Neuronal stem cell (in vitro differentiated cells): ENCODE measurements at regions not wholly inside any gene's neighbourhood (a gene's known extent, or its start where the extent isn't known, plus 50 kb on each side); places are given as distances from the start of the nearest gene placed in this dataset.

Experiments used
- DNase-seq: peaks from one replicate; pipeline ENCODE4 v3.0.0-alpha.2; 2013; ENCODE audit warnings: low spot score
- H2AFZ ChIP-seq: one replicate; pipeline ENCODE4 v1.6.1; 2013; ENCODE audit warnings: mild to moderate bottlenecking, low read length, inconsistent platforms
- H2AK5ac ChIP-seq: 2 replicates; pipeline ENCODE4 v1.6.1; 2013; ENCODE audit warnings: low read depth, mild to moderate bottlenecking, inconsistent platforms, low read length, moderate library complexity, mixed read lengths
- H2BK120ac ChIP-seq: 2 replicates; pipeline ENCODE4 v1.6.1; 2013; ENCODE audit warnings: low read depth, mild to moderate bottlenecking, inconsistent platforms, low read length, moderate library complexity, mixed read lengths
- H2BK12ac ChIP-seq: one replicate; pipeline ENCODE4 v1.6.1; 2013; ENCODE audit warnings: low read length, inconsistent platforms
- H2BK15ac ChIP-seq: 2 replicates; pipeline ENCODE4 v1.6.1; 2013; ENCODE audit warnings: mild to moderate bottlenecking, low read length, inconsistent platforms, mixed read lengths
- H2BK5ac ChIP-seq: one replicate; pipeline ENCODE4 v1.6.1; 2013; ENCODE audit warnings: inconsistent platforms, mild to moderate bottlenecking, low read length, moderate library complexity
- H3K14ac ChIP-seq: one replicate; pipeline ENCODE4 v1.6.1; 2013; ENCODE audit warnings: low read length, inconsistent platforms
- H3K18ac ChIP-seq: 2 replicates; pipeline ENCODE4 v1.6.1; 2013; ENCODE audit warnings: low read length, inconsistent platforms
- H3K23ac ChIP-seq: 2 replicates; pipeline ENCODE4 v1.6.1; 2013; ENCODE audit warnings: low read depth, mild to moderate bottlenecking, mixed read lengths, low read length, inconsistent platforms; ENCODE audit not compliant: poor library complexity
- H3K27ac ChIP-seq: replicated peaks from 3 replicates; pipeline ENCODE4 v1.5.1; 2013; ENCODE audit warnings: low read length, inconsistent platforms
- H3K27me3 ChIP-seq, 3 experiments: 2 replicates each; pipeline ENCODE4 v1.6.1; 2013; ENCODE audit warnings: low read length in 3 of 3, mild to moderate bottlenecking in 2 of 3, inconsistent platforms in 1 of 3, low read depth in 1 of 3, mixed read lengths in 1 of 3, moderate library complexity in 1 of 3; ENCODE audit not compliant: control insufficient read depth in 3 of 3, insufficient read depth in 3 of 3
- H3K36me3 ChIP-seq, 2 donors: replicated peaks in 1 of 2; 2 replicates each; pipeline ENCODE4 v1.6.1; 2013; ENCODE audit warnings: low read length in 2 of 2; ENCODE audit not compliant: control insufficient read depth in 2 of 2, insufficient read depth in 2 of 2
- H3K4ac ChIP-seq: 2 replicates; pipeline ENCODE4 v1.6.1; 2013; ENCODE audit warnings: inconsistent platforms, mild to moderate bottlenecking, low read length, moderate library complexity
- H3K4me1 ChIP-seq, 2 donors: 1 replicate in 1 of 2; 2 replicates in 1 of 2; pipeline ENCODE4 v1.6.1; 2013; ENCODE audit warnings: low read length in 2 of 2, low read depth in 1 of 2; ENCODE audit not compliant: control insufficient read depth in 2 of 2, insufficient read depth in 1 of 2
- H3K4me2 ChIP-seq: one replicate; pipeline ENCODE4 v1.6.1; 2013; ENCODE audit warnings: mild to moderate bottlenecking, low read length, inconsistent platforms; ENCODE audit not compliant: insufficient read depth, poor library complexity, severe bottlenecking
- H3K4me3 ChIP-seq, 2 donors: 2 replicates each; pipeline ENCODE4 v1.5.1; 2013; ENCODE audit warnings: low read length in 2 of 2, mild to moderate bottlenecking in 2 of 2, inconsistent platforms in 1 of 2, moderate library complexity in 1 of 2
- H3K79me1 ChIP-seq: one replicate; pipeline ENCODE4 v1.6.1; 2013; ENCODE audit warnings: low read depth, mild to moderate bottlenecking, inconsistent platforms, low read length, moderate library complexity
- H3K9ac ChIP-seq: one replicate; pipeline ENCODE4 v1.6.1; 2013; ENCODE audit warnings: mild to moderate bottlenecking, low read depth, low read length, inconsistent platforms; ENCODE audit not compliant: poor library complexity
- H3K9me3 ChIP-seq, 2 donors: replicated peaks in 1 of 2; 2 replicates each; pipeline versions ENCODE3 to v1.6.1; 2013; ENCODE audit warnings: low read length in 2 of 2, mild to moderate bottlenecking in 2 of 2, inconsistent platforms in 1 of 2, low read depth in 1 of 2, mixed read lengths in 1 of 2, moderate library complexity in 1 of 2; ENCODE audit not compliant: control insufficient read depth in 2 of 2, insufficient read depth in 1 of 2
- H4K8ac ChIP-seq: one replicate; pipeline ENCODE4 v1.6.1; 2013; ENCODE audit warnings: low read depth, mild to moderate bottlenecking, inconsistent platforms, low read length, moderate library complexity
- H4K91ac ChIP-seq: one replicate; pipeline ENCODE4 v1.6.1; 2013; ENCODE audit warnings: low read length, low read depth, mild to moderate bottlenecking, inconsistent platforms; ENCODE audit not compliant: poor library complexity
- WGBS, 2 donors: extraction: QIAGEN DNeasy Blood & Tissue Kit; methylation state at CpG; one replicate each; pipeline ENCODE4 v1.1.7; 2013; ENCODE audit warnings: missing lambda C conversion rate in 2 of 2, mixed read lengths in 1 of 2; ENCODE audit not compliant: insufficient read length in 2 of 2, insufficient replicate concordance in 1 of 2; ENCODE audit errors: extremely low coverage in 2 of 2; 5-methylcytosine and 5-hydroxymethylcytosine counted together

- no peak overlapping the region for H2BK12ac ChIP-seq
- WGBS, 2 donors: no CpG with 5 or more reads among the region's 3 CpGs
These were observed 1250.7 kb upstream of the FAM98A start for GRCh38 chr2:34849827-34850226.

GRCh38 chr2:34848691-34849090 is 1249.6 kb upstream of the FAM98A start:
- Histone ChIP-seq H3K14ac (no peak overlapping the region), H3K27ac (no peak overlapping the region), H2AFZ (no peak overlapping the region), H3K4ac (no peak overlapping the region), H3K4me3 (no peak overlapping the region), H3K18ac (no peak overlapping the region), H3K23ac (no peak overlapping the region), H3K36me3 (no peaks in the 10 kb centered on the region), H2BK15ac (no peak overlapping the region), H4K8ac (no peak overlapping the region), H3K9ac (no peak overlapping the region), H3K27me3 (no peaks in the 10 kb centered on the region), H3K4me1 (no peaks in the 10 kb centered on the region), H3K4me2 (no peak overlapping the region), H2BK12ac (no peak overlapping the region), H4K91ac (no peak overlapping the region), H3K79me1 (no peaks in the 10 kb centered on the region), H2AK5ac (no peak overlapping the region), H3K9me3 (no peaks in the 10 kb centered on the region), H2BK5ac (no peak overlapping the region), H2BK120ac (no peak overlapping the region)
- no peak for DNase-seq
- no CpG with 5 or more reads among the region's 3 CpGs for WGBS, 2 donors

More at GRCh38 chr2:34849827-34850226, 1250.7 kb upstream of the FAM98A start:
- DNase-seq: no peak
- Histone ChIP-seq H2BK5ac (no peak overlapping the region), H3K4me2 (no peak overlapping the region), H2BK15ac (no peak overlapping the region), H3K4me3 (no peak overlapping the region), H2AK5ac (no peak overlapping the region), H2BK120ac (no peak overlapping the region), H3K27me3 (no peaks in the 10 kb centered on the region), H3K4me1 (no peaks in the 10 kb centered on the region), H3K23ac (no peak overlapping the region), H3K27ac (no peak overlapping the region), H3K36me3 (no peaks in the 10 kb centered on the region), H3K14ac (no peak overlapping the region), H3K79me1 (no peaks in the 10 kb centered on the region), H3K9ac (no peak overlapping the region), H3K4ac (no peak overlapping the region), H4K8ac (no peak overlapping the region), H3K18ac (no peak overlapping the region), H4K91ac (no peak overlapping the region), H3K9me3 (no peaks in the 10 kb centered on the region), H2AFZ (no peak overlapping the region)

- no CpG with 5 or more reads among the region's 2 CpGs for WGBS, 2 donors
- Histone ChIP-seq H3K9me3 (no peaks in the 10 kb centered on the region), H3K4ac (no peak overlapping the region), H3K4me1 (no peaks in the 10 kb centered on the region), H3K18ac (no peak overlapping the region), H3K79me1 (no peaks in the 10 kb centered on the region), H2AFZ (no peak overlapping the region), H3K27me3 (no peaks in the 10 kb centered on the region), H2BK12ac (no peak overlapping the region), H3K4me2 (no peak overlapping the region), H2BK15ac (no peak overlapping the region), H4K91ac (no peak overlapping the region), H3K4me3 (no peak overlapping the region), H3K9ac (no peak overlapping the region), H4K8ac (no peak overlapping the region), H3K14ac (no peak overlapping the region), H2BK5ac (no peak overlapping the region), H2BK120ac (no peak overlapping the region), H3K23ac (no peak overlapping the region), H3K36me3 (no peaks in the 10 kb centered on the region), H3K27ac (no peak overlapping the region), H2AK5ac (no peak overlapping the region)
- DNase-seq: no peak
These were observed 1249.0 kb upstream of the FAM98A start for GRCh38 chr2:34848132-34848531.

GRCh38 chr2:34844629-34845028 is 1245.5 kb upstream of the FAM98A start:
- no peak overlapping the region for H3K18ac ChIP-seq
- H3K36me3 ChIP-seq: no peaks in the 10 kb centered on the region
- H3K4me2 ChIP-seq: no peak overlapping the region
- no peak overlapping the region for H3K4ac ChIP-seq
- no peak overlapping the region for H3K14ac ChIP-seq
- H3K9me3 ChIP-seq: no peaks in the 10 kb centered on the region
- H2AFZ ChIP-seq: no peak overlapping the region
- no peak overlapping the region for H3K27ac ChIP-seq
- H3K4me3 ChIP-seq: no peak overlapping the region
- DNase-seq: no peak
- H3K9ac ChIP-seq: no peak overlapping the region
- no peak overlapping the region for H2BK12ac ChIP-seq
- no peaks in the 10 kb centered on the region for H3K27me3 ChIP-seq
- no peak overlapping the region for H3K23ac ChIP-seq
- no peak overlapping the region for H2BK120ac ChIP-seq
- no peaks in the 10 kb centered on the region for H3K79me1 ChIP-seq
- no peak overlapping the region for H2BK15ac ChIP-seq
- H4K8ac ChIP-seq: no peak overlapping the region
- H3K4me1 ChIP-seq: no peaks in the 10 kb centered on the region
- no peak overlapping the region for H4K91ac ChIP-seq
- no peak overlapping the region for H2AK5ac ChIP-seq
- no peak overlapping the region for H2BK5ac ChIP-seq
